ENCODE measurements at regions not wholly inside any gene's neighbourhood (a gene's known extent, or its start where the extent isn't known, plus 50 kb on each side); places are given as distances from the start of the nearest gene placed in this dataset.

DNA sequence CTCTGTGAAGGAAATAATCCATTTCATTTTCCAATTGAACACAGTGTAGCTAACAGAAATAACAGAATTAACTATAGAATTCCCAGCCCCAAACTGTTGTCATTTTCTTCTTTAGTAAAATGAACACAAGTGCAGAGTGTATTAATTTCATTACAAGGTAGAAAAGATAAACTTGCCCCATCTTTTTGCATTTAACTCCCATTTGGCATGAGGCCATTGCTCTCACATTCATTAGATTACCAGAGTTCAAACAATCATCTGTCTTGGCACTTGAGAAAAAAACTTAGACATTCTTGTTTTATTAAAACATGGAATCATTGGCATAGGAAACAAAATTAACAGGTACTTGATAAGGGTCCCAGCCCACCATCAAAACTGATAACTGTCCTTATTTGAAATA, 821.5 kb upstream of the C9orf72 start:
- TF ChIP-seq POLR2A (IDR thresholded peaks at IDR 0.05; ENCODE audit: low read length): no peak
- TF ChIP-seq GATA1 (IDR thresholded peaks at IDR 0.05; ENCODE audit: low read depth, low read length): no peak
- no peak for DNase-seq

DNA sequence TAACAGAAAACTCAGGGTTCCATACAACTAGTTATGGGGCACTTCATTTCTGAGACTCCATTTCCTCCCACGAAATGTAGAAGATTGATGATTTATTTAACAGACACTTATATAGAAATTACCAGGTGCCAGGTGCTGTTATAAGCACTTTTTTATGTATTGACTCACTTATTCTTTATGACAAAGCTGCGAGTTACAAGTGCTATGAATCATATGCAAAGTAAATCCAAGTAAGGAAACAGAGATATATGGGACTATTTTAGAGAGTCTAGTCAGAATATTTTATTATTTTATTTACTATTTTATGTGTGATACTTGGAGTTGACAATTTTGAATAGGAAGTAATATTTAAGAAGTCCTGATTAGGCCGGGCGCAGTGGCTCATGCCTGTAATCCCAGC, 822.8 kb upstream of the C9orf72 start:
- no peak for DNase-seq
- TF ChIP-seq GATA1 (IDR thresholded peaks at IDR 0.05; ENCODE audit: low read depth, low read length) (no peak), POLR2A (IDR thresholded peaks at IDR 0.05; ENCODE audit: low read length) (no peak)

DNA sequence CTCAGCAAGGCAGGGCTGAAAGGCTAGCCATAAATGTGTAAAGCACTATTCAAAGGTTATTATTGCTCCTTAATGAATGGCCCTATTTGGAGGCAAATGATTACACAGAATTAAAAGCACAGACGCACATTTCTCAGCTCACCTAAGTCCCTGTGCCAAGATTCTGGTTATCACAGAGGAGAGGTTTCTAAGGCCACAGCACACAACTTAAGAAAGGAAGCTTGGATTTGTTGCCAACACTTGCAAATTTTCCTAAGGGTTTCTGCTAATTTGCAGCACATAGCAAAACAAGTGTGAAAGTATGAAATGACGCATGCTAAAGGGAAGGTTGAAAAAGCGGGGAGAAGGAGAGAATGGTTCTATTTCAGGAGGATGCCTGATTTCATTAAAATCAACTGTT, 834.1 kb upstream of the C9orf72 start:
- TF ChIP-seq GATA1 (IDR thresholded peaks at IDR 0.05; ENCODE audit: low read depth, low read length): no peak
- no peak for TF ChIP-seq POLR2A (IDR thresholded peaks at IDR 0.05; ENCODE audit: low read length)
- no peak for DNase-seq

DNA sequence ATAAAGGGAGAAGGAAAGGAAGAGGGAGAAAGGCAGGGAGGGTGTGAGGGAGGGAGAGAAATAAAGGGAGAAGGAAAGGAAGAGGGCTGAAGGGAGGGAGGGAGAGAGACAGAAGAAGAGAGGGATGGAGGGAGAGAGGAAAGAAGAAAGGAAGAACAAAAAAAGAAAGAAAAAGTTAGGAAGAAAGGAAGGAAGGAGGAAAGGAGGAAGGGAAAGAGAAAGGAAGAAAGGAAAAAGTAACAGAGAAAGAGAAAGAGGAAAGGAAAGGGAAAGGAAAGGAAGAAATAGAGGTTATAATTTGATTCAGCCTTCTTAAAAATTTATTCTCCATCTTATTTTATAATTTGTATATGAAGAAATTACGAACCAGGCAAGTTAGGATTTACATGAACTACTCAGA, 836.6 kb upstream of the C9orf72 start:
- DNase-seq: no peak
- TF ChIP-seq POLR2A (IDR thresholded peaks at IDR 0.05; ENCODE audit: low read length): no peak
- TF ChIP-seq GATA1 (IDR thresholded peaks at IDR 0.05; ENCODE audit: low read depth, low read length): no peak

DNA sequence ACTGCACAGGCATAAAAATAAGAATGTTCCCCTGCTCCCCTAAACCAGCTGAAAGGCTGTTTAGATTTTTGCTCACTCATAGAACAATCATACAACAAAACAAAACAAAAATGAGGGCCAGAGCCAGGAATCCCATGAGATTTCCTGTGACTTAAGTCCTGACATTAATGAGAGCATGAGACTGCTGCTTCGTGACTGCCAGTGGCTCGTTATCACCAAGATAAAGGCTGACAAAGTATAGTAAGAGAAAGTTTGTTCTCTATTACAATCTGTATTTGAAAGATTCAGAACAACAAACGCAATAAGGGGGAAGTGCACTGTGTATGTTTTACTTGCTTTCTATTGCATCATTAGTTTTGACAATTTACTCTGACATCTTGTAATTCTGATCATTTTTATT, 837.1 kb upstream of the C9orf72 start:
- no peak for DNase-seq
- TF ChIP-seq GATA1 (IDR thresholded peaks at IDR 0.05; ENCODE audit: low read depth, low read length): no peak
- no peak for TF ChIP-seq POLR2A (IDR thresholded peaks at IDR 0.05; ENCODE audit: low read length)

DNA sequence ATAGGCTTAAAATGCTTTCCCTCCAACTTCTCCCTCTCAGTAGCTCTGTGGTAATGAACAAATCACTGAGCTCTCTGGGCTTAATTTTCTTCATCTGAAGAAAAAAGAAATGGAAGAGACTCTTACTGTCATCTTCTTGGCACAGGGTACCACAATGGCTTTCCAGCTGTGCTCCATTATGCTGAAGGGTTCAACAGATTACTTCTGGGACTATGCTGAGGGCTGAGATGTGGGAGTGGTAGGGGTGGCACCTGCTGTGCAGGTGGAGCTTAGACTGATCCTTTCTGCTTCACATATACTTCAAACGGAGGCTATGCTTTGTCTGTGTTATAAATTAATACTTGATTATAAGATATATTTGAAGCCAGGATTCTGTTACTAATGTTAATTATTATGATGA, 840.2 kb upstream of the C9orf72 start:
- DNase-seq: no peak
- no peak for TF ChIP-seq GATA1 (IDR thresholded peaks at IDR 0.05; ENCODE audit: low read depth, low read length)

DNA sequence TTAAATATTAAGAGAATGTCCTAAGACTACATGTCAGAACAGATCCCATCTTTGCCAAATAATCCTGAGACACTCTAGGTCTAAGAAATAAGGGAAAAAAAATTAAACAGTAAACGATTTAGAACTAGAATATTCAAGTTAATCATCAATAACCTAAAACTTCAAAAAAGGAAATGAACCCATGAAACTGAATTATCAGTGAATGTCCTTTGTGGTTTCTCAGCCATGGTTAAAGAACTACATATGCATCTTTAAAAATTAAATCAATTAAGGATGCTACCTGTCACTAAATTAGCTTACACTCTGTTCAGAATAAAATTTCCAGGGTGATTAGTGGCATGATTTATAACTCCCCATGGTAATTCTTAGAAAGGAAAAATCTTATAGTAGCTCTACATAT, 850.0 kb upstream of the C9orf72 start:
- DNase-seq: no peak
- TF ChIP-seq POLR2A (IDR thresholded peaks at IDR 0.05; ENCODE audit: low read length): no peak
- TF ChIP-seq GATA1 (IDR thresholded peaks at IDR 0.05; ENCODE audit: low read depth, low read length): no peak

DNA sequence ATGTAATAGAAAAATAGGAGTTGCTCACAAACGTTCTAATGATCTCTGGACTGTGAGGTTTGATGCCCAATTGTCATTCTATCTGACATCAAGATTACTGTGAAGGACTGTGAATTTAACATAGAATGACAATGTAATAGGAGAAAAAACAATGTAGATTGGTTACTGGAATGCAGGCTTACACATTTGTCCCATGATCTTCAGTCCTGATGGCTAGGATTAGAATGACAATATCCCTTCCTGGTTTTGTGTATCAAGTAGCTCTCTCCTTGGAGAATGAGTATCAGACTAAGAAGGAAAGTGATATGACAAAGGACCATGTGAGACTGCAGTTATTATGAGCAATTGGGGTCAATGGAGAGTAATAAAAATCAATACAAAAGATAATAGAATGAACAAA, 862.2 kb upstream of the C9orf72 start:
- TF ChIP-seq GATA1 (IDR thresholded peaks at IDR 0.05; ENCODE audit: low read depth, low read length) (no peak), POLR2A (IDR thresholded peaks at IDR 0.05; ENCODE audit: low read length) (no peak)
- no peak for DNase-seq

DNA sequence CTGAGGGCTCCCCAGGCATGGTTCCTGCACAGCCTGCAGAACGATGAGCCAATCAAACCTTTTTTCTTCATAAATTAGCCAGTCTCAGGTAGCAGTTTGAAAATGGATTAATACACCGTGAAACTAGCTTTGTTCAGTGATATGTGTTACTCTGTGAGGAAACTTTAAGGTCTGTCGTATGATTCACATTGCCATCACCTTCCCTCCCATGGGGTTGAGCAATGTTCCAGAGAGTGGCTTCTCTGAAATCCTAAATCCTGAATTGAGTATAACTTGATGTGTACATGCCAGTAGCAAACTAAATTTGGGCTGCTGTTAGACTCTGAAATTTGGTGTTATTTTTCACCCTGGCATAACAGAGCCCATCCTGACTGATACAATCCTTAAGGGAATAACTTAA, 866.4 kb upstream of the C9orf72 start:
- TF ChIP-seq POLR2A (IDR thresholded peaks at IDR 0.05; ENCODE audit: low read length): no peak
- TF ChIP-seq GATA1 (IDR thresholded peaks at IDR 0.05; ENCODE audit: low read depth, low read length): no peak
- no peak for DNase-seq

DNA sequence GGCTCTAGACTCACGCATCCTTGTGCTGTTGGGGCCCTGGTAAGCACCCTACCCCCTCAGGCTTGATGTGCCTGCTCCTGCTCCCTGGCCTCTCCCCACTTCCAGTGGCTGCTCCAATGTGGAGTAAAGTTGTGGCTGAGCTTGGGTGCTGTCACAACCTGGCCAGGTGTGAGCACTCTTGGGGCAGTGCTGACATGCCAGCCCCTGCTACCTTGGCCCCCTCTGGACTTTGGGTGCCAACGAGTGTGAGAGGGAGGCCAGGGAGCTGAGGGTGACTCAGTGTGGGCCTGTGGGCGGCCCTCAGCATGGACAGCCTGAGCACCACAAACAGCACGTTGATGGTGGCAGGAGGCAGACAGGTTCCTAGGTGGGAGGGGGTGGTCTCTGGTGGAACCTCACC, 870.2 kb upstream of the C9orf72 start:
- no peak for TF ChIP-seq POLR2A (IDR thresholded peaks at IDR 0.05; ENCODE audit: low read length)
- no peak for TF ChIP-seq GATA1 (IDR thresholded peaks at IDR 0.05; ENCODE audit: low read depth, low read length)
- DNase-seq: no peak

DNA sequence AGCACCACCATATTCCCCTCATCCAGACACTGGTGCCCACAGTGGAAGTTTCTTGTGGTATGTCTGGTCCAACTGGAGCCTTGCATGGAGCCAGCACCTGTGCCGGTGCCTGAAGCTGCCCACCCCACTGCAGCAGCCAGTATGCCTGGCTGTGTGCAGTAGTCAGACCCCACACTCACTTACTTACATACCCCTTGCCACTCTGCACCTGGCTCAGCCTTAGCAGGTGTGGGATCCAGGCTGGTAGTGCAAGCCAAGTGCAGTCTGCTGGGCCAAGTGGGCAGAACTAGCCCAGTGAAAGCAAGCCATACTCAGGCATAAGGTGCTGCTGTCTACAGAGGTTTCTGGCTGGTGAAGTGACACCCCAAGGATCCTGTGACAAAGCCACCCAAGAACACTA, 871.4 kb upstream of the C9orf72 start:
- no peak for DNase-seq

DNA sequence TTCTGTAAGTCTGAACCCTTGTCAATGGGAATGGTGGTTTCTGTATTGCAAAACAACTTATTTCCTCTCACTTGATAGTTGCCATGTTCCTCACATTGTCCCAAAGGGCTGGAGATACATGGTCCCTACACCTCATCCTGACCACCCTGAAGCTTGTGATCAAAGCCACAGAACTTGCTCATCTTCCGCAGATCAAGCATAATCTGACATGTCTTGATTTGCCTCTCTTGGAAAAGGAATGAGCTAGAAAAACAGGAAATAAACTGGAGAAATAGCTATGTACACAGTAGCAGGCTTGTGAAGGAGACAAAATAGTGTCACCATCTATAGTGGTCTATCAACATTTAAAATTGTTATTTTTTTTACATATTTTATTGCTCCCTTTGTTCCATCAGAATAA, 871.9 kb upstream of the C9orf72 start:
- no peak for TF ChIP-seq POLR2A (IDR thresholded peaks at IDR 0.05; ENCODE audit: low read length)
- DNase-seq: no peak

More for the DNA sequence above, 871.4 kb upstream of the C9orf72 start:
- TF ChIP-seq POLR2A (IDR thresholded peaks at IDR 0.05; ENCODE audit: low read length) (no peak), GATA1 (IDR thresholded peaks at IDR 0.05; ENCODE audit: low read depth, low read length) (no peak)

DNA sequence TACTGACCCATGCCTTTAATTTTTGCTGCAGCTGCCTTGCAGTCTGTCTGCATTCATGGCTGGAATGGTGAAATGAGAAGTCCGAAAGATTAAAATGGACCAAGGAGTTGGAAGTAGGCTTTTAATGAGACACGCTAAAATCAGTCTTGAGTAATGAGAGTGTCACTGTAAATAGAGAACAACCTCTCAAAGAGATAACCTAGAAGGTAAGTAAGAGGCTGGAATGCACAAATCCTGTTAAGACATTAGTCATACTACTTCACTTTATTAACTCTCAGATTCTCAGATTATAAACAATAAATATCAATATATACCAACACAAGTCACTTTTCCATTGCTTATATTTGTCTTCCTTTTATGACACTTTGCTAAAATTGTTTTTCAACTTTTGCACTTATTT, 880.6 kb upstream of the C9orf72 start:
- DNase-seq: no peak
- no peak for TF ChIP-seq GATA1 (IDR thresholded peaks at IDR 0.05; ENCODE audit: low read depth, low read length)
- TF ChIP-seq POLR2A (IDR thresholded peaks at IDR 0.05; ENCODE audit: low read length): no peak

DNA sequence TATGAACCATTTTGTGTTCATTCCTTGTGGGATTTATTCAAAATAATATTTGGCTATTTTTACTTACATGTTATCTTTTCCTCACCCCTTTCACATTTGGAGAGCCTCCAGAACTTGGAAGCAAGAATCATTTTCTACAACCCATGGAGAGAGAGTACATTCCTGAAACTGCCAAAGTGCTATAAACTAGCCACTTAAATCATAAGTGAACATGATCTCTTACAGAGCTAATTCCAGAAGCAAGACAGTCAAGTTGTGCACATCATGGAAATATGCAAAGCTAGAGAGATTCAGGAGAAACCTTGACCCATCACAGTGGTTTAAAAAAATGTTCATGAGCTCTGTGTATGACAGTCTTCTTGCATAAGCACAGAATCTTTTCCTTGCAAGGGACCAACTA, 883.6 kb upstream of the C9orf72 start:
- TF ChIP-seq POLR2A (IDR thresholded peaks at IDR 0.05; ENCODE audit: low read length): no peak

DNA sequence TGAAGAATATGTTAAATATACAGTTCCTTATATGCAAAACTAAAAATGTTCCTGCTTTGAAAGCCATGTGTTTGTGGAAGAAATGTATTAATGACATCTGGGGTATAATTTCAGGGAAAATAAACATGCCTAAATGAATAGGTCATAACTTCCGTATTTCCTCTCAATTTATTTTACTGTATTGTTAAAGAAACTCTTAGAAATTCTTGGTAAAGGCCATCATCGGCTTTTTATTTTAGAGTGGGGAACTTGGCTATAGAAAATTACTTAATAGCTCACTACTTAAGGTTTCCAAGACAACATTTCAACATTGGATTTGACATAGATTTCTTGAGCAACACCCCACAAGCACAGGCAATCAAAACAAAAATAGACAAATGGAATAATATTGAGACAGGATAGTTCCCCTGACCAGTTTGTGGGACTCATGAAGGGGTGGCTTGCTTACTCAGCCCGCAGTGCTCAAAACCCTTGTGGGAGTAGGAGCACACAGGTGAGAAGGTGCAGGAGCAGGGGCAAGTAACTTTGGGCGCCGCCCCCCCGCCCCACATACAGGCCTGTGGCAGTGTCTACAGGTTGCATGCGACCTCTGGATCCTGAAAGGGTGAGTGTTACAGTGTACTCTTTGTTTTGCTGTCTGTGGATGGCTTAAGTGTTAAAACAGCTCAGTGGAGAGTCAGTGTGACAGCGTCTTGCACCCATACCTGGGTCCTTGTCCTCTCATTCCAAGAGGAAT, 891.4 kb upstream of the C9orf72 start:
- no peak for DNase-seq
- TF ChIP-seq POLR2A (IDR thresholded peaks at IDR 0.05; ENCODE audit: low read length) (no peak), GATA1 (IDR thresholded peaks at IDR 0.05; ENCODE audit: low read depth, low read length) (no peak)

More for the DNA sequence above, 883.6 kb upstream of the C9orf72 start:
- no peak for DNase-seq

DNA sequence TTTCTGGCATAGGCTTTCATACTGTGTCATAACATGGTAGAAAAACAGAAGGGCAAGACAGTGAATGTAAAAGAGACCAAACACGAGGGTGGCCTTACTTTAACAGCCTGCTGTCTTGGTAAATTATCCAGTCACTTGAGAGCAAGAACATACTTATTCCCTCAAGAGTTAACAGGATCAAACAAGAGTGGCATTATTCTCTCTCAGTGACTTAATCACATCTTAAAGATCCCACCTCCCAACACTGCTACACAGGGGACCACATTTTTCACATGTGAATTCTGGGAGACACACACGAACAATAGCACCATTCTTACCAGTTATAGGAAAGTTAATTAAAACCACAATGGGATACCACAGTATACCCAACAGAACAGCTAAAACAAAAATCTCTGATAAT, 898.0 kb upstream of the C9orf72 start:
- TF ChIP-seq POLR2A (IDR thresholded peaks at IDR 0.05; ENCODE audit: low read length): no peak
- TF ChIP-seq GATA1 (IDR thresholded peaks at IDR 0.05; ENCODE audit: low read depth, low read length): no peak
- DNase-seq: no peak

Data from erythroblast (primary cell).